ENCODE measurements at regions not wholly inside any gene's neighbourhood (a gene's known extent, or its start where the extent isn't known, plus 50 kb on each side); places are given as distances from the start of the nearest gene placed in this dataset.

DNA sequence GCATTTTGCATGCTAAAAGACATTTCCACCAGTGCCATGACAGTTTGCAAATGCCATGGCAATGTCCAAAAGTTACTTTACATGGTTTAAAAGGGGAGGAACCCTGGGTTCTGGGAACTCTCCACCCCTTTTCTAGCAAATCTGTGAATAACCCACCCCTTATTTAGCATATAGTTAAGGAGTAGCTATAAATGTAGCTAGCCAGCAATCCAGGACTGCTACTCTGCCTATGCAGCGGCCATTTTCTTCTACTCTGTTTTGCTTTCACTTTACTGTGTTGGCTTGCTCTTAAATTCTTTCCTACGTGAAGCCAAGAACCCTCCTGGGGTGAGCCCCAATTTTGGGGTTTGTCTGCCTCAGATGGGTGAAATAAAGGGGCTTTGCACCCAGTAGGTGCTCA, 141.0 kb downstream of the PTPN11 start:
- no peak for DNase-seq

DNA sequence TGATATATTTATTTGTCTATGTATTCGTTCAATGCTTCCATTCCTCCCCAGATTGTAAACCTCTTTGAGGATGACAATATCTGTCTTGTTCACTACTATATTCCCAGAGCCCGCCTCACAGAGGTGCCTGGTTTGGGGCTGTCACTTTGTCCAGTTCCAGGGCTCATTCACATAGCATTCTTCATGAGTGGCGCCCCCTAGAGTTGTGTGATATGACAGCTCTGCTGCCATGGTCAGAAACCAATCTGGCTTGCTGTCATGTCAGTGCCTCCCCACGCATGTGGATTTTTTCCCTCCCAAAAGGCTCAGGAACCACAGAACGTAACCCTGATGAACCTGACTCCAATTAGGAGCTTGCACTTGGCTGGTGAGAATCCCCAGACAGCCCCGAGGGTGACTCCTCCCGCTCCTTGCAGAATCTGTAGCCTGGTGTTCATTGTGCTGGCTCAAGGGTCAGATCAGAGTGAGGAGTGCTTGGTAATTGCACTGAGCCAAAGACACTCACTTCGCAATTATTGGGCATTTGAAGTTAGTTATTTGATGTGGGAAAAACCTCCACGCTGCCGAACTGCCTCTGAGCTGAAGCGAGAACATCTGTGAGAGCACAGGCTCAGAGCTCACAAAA, 145.5 kb downstream of the PTPN11 start:
- no peak for DNase-seq

DNA sequence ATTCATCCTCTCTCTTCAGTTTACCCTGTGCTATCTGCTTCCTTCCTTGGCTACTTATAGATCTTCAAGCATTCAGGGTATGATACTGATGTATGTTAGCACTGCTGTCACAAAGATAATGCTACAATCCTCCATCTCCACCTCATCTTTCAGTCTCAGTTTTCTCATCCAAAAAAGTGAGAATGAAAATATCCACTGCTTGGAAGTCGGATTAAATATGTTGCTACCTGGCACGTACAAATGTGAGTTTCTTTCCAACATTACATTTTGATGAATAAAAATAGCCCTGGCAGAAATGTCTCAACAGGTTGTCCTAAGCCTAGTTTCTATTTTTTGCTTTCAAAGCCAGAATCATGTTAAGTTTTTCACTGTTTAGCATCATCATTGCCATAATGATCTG, 149.9 kb downstream of the PTPN11 start:
- DNase-seq = no peak

DNA sequence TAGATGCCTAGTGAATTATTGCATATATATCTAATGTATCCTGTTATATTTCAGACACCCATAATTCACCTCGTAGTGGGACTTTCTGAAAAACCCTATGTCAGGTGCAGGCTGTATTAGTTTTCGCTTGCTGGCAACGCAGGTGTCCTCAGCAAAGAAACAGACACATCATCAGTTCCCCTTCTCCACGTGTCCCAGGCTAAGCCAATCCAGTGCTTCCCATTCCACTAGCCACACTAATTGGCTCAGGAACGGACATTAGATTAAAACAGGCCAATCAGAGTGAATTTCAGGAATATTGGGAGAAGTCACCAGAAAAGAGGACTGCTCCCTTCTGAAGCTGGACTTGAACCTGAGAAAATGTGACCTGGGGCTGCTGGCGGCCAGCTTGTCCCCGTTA, 151.3 kb downstream of the PTPN11 start:
- DNase-seq = no peak

DNA sequence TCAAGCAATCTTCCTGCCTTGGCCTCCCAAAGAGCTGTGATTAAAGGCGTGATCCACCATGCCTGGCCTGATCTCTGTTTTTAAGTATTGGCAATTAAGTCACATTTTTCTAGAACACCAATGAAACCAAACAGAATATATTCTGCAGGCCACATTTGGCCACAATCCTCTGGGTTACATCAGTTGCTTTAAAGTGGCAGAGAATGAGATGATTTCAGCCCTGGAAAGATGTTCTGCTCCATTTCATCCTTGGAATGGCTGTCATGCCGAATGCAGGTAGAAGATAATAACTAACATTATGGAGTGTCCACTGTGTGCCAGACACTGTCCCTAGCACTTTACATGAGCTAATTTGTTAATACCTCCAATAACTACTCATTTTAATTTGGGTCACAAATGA, 154.4 kb downstream of the PTPN11 start:
- no peak for DNase-seq

DNA sequence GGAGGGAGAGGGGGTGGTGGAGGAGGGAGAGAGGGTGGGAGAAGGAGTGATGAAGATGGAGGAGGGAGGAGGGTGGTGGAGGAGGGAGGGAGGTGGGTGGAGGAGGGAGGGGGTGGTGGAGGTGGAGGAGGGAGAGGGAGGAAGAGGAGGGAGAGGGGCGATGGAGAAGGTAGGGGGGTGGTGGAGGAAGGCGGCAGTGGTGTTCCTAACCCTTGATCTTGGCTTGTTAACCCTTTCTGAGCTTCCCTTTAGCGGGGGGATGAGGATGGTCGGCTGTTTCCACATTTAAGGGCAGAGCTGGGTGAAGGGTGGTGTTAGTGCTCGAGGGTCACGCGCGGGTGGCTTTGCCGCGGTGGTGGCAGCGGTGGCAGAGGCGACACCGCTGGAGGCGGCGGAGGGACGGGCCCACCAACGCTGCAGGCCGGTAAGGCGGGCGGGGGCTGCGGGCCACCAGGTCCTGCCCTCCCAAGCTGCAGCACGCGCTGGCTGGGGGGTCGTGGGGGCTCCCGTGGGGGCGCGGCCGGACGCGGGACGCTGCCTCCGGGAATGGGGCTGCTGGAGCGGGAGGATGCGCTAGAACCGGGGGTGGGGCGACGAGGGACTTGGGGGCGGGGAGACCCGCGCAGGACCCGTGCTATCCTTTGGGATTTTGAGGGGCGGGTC, 156.3 kb downstream of the PTPN11 start:
- no peak for DNase-seq

DNA sequence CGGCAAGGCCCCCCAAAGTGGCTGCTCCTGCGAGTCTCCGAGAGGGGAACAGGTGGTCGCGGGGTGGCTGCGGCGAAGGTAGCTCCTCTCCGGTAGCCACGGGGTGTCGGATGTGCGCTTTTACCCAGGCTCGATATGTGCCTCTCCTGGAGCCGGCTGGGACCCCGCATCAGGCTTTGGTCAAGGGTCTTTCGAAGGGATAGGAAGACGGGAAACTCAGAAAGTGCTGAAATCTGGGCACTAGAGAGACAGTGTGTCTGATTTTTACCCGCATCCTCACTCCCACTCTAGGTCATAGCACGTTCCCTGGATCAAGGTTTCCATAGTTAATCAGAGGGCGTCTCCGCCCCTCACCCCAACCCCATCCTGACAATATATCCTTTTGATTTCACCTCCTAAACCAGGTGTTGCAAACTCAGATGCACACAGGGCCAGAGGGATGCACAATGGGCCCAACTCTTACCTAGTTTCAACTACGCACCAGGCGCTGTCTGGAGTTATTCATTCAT, 156.9 kb downstream of the PTPN11 start:
- no peak for DNase-seq

DNA sequence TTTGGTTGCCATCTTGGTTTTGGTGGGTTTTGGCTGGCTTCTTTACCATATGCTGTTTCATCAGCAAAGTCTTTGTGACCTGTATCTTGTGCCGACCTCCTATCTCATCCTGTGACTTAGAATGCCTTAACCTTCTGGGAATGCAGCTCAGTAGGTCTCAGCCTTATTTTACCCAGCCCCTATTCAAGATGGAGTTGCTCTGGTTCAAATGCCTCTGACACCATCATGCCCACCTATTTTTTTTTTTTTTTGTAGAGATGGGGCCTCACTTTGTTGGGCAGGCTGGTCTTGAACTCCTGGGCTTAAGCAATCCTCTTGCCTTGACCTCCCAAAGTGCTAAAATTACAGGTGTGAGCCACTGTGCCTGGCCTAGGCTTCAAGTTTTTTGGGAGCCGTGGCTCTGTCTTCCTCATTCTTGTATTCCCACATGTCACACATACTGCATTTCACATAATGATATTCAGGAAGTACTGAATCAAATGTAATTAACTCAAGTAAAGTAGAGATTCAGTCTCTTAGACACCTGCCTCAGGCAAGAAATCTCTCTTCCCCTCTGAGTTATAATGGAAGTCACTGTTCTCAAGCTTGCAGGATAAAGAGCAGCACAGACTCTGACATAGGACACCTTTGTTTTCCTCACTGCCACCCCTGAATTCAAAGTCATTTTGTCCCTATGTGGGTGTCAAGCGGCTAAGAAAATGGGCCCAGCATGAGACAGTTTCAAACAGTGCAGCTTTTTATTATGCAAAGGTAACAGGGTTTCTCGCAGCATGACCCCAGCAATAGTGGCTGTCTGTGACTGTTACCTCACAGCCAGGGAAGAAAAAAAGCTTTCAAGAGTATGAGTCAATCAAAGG, 159.0 kb downstream of the PTPN11 start:
- no peak for DNase-seq

DNA sequence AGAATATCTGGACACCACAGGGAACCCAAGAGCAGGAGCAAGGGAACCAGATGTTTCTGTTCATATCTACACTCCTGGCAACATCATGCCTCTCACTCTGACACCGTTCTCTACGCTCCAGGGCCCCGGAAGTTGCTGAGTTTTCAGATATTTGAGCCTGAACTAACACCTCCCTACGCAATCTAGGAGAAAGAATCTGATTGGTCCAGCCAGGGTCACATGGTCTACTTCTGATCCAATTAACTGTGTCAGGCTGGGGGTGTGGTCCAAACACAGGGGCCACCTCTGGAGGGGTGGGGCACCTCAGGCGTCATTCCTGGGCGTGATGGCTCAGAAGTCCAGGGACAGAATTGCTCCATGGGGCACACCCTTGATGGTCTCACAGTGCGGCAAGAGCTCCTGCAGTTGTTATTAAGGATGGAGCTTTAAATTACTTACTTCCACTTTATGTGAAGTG, 165.5 kb downstream of the PTPN11 start:
- DNase-seq = no peak

DNA sequence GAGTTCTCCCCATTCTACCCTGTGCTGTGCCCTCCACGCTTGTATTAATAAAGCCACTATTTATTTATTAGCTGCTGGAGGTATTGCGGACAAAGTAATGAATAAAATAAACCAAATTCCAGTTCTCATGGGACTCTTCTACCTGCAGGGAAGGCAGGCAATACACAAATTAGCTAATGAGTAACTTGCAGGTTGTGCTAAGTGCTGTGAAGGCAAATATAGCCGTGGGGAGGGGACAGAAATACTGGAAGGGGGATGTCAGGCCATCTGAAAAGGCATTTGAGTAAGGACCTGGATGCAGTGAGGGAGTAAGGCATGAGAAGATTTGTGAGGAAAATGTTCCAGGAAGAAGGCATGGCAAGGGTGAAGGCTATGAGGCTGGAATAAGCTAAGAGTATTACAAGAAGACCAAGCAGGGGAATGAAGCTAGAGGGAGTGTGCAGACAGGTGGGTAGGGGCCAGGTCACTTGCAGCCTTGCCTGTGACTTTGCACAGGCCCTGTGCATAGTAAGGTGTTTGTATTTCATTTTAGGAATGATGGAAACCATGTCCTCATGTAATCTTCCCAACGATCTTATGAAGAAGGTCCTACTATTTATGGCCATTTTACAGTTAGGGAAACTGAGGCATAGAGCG, 167.5 kb downstream of the PTPN11 start:
- DNase-seq = no peak

DNA sequence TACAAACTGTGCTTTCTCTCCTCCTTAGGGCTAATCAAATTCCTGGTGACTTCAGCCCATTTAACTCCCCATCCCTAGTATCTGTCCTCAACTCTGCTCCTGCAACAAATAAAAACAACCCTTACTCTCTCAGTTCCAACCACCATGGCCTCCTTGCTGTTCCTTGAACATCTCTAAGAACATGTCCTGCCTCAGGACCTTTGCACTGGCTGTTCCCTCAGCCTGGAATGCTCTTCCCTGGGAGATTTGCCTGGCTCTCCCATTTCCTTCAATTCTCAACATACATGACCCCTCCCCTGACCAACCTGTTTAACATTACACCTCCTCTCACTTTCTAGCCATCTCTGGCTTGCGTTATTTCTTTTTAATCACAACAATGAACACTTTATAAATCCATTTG, 170.5 kb downstream of the PTPN11 start:
- no peak for DNase-seq

DNA sequence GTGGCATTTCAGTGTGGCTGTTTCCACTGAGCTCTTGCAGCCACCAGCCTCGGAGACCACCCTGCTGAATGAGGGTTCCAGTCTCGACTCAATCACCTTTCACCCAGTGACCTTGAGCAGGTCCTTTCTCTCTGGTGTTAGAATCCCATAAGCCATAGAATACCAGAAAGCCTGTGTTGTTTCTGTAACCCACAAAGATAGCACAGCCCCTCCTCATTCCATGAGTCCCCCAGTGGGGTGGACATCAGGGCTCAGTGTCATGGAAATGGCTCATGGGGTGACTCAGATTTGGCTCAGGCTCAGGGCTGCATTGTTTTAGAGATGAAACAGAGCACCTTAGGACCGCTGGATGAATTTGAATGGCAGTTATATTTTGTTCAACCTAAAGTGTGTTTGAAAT, 171.5 kb downstream of the PTPN11 start:
- no peak for DNase-seq

DNA sequence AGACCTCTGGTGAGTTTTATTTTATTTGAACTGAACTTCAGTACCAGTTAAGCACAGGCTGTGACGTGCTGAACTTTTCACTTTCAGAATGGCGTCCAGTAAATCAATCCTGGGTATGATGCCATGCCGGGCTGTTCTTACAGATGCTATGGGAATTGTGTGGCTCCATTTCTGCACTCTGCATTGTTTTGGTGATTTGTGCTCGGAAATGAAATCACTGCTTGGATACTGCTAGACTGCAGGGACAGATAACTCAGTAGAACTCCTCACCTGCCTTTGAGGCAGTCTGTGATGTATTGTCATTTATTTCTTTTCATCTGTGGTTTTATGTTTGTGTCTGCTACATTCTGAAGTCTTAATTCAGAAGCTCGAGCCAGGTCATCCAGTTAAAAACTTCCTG, 172.7 kb downstream of the PTPN11 start:
- no peak for DNase-seq

DNA sequence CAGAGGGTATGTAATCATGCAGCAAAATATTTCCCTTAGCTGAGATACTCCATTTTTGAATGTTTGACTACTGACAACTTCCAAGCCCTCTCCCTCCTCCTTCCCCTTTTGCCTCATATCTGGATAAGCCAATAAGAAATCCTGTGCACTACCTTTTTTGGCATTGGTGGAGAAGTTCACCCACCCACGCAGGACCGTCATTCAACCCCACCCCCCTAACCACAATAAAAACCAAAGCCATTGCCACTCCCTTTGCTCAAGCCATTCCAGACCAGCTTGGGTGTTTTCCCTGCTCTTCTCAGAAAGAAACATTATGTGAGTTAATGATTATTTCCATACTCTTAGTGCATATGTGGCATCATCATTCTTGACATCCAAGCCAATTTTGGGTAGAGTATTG, 176.7 kb downstream of the PTPN11 start:
- DNase-seq = no peak

DNA sequence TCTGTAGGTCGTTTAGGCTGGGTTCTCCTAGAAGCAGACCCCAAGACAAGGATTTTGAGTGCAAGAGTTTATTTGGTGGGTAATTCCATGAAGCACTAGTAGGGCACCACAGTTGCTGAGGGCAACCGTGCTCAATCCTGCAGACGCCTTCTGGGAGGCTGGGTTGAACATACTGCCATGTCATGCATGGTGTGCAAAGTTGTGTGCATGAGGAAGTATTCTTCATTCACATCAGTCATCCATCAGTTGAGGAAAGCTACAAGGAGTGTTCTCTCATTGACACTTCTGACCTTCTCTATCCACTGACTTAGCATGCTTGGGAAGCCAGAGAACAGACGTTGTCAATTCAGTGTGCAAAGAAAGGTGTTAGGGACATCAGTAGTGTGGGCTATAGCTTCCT, 179.2 kb downstream of the PTPN11 start:
- no peak for DNase-seq

DNA sequence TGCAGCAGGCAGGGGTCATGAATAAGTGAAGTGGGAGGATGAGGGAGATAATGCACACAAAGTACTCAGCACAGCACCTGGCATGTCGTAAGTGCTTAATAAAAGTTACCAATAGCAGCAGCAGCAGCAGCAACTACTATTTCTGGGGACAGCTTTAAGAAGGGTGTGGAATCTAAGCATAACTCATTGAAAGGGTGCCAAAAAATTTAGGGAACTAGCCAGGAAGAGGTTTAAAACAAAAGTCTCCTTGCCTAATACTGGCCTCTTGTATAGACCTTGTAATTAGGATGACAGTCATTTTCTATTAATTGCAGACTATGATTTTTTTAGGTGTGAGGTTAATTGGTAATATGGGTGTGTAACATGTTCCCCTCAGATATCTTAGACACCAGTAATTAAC, 179.9 kb downstream of the PTPN11 start:
- no peak for DNase-seq

DNA sequence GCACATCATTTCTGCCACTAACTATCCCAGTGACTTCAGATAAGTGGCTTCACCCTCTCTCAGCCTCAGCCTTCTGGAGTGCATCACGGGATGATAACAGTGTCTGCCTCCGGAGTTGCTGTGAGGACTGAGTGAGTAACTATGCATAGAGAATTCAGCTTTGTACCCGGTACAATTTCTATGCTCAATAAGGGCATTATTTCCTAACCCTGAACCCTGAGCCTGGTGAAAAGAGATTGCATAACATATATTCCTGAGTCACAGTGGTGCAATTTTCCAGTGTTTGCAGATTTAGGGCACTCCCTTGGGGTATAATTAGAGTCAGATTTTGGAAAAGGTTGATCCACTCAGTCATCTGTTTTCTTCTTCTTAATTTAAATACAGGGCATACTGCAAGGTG, 181.1 kb downstream of the PTPN11 start:
- DNase-seq = no peak

DNA sequence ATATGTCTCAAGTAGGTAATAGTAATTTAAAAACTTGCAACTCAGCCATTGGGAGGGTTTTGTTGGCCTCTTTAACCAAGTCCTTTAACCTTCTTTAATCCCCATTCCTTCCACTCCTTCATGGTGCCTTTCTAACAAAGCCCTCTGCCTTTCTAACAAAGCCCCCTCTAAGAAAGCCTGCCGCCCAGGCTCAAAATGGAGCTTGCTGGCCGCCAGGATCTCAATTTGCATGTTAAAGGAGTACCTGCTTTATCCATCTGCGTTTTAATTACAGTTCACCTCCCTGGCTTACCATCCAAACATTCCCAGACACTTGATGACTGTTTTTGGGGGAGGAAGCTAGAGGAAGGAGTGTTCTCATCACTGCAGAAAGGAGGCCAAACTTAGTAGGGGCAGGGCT, 183.4 kb downstream of the PTPN11 start:
- no peak for DNase-seq

DNA sequence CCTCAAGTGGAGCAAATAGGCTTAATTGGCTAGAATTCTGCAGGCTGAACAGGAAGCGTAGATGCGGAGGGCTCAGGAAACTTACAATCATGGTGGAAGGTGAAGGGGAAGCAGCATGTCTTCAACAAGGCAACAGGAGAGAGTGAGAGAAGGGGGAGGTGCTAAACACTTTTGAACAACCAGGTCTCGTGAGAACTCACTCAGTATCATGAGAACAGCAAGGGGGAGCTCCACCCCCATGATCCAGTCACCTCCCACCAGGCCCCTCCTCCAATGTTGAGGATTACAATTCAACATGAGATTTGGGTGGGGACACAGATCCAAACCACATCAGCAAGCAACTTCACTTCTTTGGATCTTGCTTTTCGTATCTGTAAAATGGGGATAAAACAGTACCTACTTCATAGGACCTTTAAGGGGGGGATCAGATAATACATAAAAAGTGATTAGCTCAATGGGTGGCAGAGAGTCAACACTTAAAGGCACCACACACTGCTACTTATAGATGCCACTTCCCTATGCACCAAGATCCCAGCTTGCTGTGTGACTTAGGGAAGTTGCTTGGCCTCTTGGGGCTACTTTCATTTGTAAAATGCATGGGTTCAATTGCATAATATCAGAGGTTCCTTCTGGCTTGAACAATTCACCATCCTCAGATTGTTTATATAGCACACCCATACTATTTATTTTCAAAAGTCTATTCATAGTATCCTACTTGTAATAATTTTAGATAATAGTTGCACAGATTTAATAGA, 184.8 kb upstream of the RPH3A start:
- DNase-seq = no peak

DNA sequence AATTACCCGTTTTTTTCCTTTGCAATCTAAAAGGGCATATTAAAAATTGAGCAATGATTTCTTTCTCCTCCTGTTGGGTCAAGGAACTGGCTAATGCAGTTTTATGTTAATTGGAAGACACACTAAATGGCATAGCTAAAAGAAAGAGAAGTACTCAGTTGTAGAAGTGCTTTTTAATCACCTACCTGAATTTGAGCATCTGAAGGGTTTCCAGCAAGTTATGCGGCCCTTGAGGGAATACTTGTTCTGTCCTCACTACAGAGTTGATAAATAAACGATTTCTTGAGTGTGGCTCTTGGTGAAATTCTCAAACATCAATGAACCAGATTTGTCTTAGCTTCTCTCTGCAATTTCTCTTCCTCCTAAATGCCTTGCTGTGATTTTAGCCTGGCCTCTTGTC, 184.1 kb upstream of the RPH3A start:
- no peak for DNase-seq

DNA sequence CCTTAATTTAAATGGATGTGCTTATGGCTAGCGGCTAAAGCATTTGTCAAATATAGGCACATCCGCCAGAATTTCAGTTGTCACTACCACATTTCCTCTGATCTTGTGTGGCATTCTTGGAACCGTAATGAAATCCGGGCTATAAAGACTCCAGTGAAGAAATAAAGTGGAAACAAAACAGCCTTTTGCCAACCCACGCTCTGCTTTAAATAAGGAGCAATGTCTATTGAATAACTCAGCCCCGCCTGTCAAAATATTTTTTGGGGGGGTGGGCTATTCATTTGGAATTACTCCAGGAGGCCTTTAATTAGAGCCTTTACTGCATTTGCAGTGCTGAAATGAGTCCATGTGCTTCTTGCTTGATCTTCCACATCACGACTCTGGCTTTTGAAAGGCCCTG, 179.6 kb upstream of the RPH3A start:
- no peak for DNase-seq

DNA sequence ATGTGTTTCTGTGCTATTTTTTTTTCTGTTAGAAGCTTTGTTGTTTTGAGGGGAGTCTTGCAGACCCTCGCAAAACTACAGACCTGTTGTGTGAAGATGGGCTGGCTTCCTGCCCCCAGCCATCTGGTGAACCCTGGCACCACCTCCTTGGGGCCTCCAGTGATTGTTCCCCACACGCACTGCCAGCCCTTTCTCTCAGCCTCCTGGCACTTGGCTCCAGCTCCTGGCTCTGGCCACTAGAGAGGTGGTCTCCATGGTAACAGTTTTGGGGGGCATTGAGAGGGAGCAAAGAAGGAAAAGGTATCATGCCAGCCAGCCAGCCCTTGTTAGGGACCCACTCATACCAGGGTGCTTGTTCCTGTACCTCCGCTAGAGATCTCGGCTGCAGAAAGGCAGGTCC, 176.4 kb upstream of the RPH3A start:
- no peak for DNase-seq

Measured in NCI-H2171 treated with DMSO at 0.1 percent for 48 hours (cell line).